ENCODE measurements at regions not wholly inside any gene's neighbourhood (a gene's known extent, or its start where the extent isn't known, plus 50 kb on each side); places are given as distances from the start of the nearest gene placed in this dataset.
A peak's percentile ranks its signal among the peaks of the same experiment; 100 is the strongest.
"Not testable (repeated sequence)": the region's sequence is repeated elsewhere in the genome, so short reads cannot be mapped to it uniquely, and the experiment has no call there.

DNA sequence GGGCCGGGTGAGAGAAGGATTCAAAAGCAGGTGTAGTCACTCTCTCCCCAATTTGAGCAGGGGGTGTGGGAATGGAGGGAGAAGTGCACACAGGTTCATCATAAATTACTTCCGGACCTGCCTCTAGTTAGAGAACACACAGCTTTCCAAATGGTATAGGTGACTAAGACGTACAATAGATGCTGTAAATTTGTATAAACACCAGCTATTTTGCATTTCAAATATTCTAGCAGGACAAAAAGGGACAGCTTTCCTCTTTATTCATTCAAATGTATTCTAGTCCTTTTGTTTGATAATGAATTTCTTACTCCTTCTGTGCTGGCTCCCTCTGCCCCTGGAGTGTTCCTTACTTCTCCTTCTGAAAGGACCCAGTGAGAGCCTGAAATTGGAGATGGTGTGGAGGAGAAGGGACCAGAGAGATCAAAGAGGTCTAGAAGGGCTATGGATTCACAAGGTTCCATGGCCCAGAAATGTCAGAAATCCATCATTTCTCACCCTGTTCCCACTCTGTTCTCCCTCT is 53.2 kb upstream of the SH3BP4 start:
- no peak for DNase-seq

DNA sequence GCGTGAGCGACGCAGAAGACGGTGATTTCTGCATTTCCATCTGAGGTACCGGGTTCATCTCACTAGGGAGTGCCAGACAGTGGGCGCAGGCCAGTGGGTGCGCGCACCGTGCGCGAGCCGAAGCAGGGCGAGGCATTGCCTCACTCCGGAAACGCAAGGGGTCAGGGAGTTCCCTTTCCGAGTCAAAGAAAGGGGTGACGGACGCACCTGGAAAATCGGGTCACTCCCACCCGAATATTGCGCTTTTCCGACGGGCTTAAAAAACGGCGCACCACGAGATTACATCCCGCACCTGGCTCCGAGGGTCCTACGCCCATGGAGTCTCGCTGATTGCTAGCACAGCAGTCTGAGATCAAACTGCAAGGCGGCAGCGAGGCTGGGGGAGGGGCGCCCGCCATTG is 63.4 kb upstream of the SH3BP4 start:
- not testable (repeated sequence) for DNase-seq

DNA sequence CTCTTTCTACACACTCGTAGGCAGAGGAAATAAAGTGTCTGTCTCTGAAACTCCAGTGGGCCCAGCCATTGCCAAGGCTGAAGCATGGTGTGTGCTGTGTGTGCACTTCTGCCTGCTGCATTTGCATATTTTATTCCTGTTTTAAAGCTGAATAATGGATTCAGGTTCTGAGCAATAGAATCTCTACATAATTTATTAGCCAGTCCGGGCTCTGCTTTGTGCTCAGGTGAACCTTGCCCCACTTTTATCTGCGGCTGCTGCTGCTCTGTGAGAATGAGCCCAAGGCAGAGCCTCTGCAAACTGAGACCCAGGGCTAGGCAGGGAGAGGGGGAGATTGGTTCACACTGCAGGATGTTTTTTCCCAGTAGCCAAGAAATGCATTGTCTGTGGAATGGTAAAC is 64.6 kb upstream of the SH3BP4 start:
- no peak for DNase-seq

DNA sequence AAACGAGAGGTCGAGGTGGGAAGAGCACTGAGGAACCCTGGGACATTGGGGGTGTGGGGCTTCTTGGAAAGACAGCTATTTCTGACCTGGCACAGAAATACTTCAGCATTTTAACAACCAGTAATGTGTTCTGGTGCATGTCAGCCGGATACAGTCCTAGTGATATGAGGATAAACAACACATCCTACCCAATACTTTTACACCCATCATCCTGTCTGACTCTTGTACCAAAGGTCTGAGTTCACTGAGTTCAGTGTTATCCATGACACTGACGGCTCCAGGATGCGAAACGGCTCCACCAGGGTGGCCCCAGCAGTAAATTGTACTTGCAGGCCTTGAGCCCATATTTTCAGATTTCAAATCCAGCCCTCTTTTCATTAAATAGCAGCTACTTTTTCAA is 65.9 kb upstream of the SH3BP4 start:
- DNase-seq, result no peak

DNA sequence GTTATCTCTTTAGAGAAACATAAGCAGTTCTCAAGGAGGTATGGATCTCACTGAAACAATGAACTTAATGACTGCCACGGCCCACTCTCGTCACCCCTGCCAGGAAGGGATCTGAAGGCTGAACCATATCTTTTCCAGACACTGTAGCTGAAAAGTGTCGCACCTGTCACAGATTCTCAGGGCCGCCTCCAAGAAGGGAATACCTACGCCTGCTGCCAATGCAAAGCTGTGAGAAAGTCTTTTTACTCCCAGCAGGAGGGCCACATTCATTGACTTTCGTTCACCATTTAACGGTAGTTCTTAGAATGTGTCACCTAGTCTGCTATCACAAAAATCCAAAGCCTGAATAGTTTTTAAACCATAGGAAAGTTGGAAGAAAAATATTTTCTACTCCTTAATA is 66.7 kb upstream of the SH3BP4 start:
- DNase-seq, result no peak

DNA sequence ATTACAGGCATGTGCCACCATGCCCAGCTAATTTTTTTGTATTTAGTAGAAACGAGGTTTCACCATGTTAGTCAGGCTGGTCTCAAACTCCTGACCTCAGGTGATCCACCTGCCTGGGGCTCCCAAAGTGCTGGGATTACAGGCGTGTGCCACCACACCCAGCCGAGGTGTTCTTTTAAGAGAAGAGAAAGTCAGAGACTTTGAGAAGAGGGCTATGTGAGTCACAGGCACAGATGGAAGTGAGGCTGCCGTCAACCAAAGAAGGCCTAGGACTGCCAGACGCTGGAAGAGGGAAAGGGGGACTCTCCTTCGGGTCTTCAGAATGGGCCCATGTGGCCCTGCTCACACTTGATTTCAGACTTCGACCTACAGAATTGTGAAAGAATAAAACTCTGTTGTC is 67.2 kb upstream of the SH3BP4 start:
- DNase-seq, result no peak

DNA sequence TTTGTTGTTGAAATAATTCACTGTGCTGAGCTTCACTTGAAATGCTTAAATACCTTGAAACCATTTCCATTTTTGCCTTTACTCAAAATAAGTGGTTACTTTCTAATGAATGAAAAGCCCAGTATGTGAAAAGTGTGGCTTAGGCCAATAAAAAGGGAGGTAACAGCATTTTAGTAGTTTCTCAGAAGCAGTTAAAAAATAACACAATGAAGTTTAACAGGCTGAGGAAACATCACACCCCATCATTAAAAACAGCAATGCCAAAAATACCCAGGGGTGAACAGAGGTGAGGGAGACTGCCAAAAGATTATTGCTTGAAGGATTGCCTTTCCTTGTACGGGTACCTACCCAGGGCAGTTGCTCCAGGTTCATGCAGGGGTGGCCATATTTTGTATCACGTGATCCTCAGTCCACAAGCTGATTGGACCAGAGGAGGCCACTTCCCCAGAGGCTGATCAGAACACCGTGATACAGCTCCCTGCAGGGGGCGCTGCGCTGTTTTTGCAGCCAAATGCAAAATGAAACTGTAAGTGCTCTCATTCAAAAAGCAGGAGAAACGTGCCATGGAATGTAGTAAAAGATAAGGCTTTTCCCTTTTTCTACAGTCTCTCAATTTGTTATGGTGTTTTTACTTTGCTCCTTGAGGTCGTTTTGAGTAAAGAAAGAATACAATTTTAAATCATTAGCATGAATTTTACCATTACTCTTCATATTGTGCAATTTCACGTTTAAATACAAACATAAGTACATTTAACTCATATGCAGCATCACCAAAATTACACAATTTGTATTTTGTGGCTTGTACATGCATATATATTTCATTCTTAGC is 70.2 kb upstream of the SH3BP4 start:
- DNase-seq, result peak; percentile 71

DNA sequence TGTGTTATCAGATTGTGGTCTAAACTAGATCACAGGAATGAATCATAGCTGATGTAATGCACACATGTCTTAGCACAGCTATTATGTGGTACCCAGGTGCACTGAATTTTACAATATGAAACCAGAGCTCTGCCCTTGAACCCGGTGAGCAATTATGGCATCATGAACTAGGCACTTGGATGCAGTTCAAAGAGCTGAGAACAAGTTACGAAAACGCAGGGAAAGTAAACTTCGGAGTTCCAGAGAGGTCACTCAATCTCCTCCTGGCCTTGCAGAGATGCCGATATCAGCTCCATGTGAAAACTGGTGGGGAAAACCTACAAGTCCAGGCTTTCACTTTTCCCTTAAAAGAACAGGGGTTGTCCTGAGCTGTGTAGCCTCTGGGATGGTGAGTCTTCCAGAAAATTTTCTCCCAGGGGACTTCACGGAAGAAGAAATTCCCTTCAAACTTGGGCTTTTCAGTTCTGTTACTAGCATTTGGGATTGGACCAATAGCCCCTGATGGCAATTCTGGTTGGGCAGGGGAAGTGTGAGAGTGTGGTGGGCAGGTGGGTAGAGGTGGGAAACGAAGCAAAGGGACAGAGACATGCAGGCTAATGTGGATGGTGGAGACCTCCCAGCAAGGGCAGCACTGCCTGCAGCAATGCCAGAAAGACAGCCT is 71.1 kb upstream of the SH3BP4 start:
- DNase-seq, result no peak

DNA sequence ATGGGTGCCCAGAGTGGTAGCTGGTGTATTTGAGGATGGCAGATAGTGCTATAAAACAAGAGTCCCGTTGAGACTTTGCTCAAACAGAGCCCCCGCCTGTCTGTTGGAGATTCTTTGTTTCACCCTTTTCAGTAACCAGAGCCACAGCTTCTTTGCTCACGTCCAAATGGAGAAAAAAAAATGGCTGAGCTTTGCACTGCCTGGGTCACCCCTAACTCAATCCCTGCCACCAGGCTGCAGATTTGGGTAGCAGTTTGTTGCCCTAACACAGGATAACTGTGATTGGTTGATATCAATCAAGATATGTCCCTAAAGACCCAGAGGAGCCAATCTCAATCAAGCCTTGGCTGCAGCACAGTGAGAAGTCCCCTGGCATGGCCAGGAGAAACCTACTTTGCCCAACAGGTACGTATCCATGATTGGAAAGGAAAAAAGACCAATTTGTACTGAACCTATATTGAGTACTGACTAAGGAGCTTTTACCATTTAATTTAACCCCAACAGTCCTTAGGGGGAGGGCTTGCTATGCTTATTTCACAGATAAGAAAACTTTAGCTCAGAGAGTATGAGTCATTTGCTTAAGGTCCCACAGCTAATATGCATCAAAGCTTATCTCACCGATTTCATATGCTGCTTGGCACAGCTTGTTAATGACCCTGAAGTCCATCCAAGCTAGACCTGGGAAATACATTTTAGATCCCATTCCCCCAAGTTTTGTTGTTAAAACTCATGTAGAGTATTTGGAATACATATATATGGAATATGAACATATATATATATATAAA is 72.0 kb upstream of the SH3BP4 start:
- DNase-seq, result no peak

DNA sequence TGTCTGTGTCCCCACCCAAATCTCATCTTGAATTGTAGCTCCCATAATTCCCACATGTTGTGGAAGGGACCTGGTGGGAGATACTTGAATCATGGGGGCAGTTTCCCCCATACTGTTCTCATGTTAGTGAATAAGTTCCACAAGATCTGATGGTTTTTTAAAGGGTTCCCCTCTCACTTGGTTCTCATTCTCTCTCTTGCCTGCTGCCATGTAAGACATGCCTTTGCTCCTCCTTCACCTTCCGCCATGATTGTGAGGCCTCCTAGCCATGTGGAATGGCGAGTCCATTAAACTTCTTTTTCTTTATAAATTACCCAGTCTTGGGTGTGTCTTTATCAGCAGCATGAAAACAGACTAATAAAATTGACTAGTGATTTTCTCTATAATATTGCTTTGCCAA is 75.2 kb upstream of the SH3BP4 start:
- DNase-seq, result not testable (repeated sequence)

DNA sequence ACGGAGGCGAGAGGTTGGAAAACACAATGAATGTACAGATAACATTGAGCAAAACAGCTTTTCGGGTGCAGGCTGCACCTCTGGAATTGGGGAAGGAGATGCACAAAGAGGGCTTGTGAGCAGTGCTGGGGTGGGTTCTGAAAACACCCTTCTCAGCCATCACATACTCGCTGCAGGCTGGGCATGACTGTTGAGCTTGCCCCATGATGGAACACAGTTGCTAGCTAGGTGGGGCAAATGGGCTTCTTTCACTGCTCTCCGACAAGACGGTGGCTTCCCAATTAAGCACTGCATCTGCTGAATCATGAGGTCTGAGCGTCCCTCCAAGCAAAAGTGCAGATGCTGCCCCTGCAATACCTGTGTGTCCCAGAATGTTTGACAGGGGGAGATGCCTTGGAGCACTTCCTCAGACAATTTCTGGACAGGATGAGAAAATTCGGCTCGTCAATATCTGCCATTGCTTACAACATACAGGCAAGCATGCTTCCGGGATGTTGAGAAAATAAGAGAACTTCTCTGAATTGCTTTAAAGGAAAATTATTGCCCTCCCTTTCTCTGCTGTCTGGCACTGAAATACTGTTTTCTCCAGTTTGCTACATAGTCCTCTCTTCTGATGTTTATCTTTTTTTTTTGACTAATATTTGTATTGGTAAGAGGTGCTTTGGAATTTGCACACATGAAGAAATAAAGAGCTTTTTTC is 77.3 kb upstream of the SH3BP4 start:
- DNase-seq, result no peak

DNA sequence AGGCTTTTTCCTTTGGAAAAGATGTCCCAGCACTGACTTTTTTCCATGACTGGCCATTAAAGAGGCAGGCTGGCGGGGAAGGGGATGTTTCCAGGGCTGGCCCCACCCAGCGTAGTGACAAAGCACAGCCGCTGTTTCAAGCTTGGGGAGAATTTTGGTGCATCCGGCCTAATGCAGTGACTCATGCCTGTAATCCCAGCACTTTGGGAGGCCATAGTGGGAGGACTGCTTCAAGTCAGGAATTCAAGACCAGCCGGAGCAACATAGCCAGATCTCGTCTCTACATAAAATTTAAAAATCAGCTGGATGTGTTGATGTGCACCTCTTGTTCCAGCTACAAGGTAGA is 78.0 kb upstream of the SH3BP4 start:
- DNase-seq, result no peak

DNA sequence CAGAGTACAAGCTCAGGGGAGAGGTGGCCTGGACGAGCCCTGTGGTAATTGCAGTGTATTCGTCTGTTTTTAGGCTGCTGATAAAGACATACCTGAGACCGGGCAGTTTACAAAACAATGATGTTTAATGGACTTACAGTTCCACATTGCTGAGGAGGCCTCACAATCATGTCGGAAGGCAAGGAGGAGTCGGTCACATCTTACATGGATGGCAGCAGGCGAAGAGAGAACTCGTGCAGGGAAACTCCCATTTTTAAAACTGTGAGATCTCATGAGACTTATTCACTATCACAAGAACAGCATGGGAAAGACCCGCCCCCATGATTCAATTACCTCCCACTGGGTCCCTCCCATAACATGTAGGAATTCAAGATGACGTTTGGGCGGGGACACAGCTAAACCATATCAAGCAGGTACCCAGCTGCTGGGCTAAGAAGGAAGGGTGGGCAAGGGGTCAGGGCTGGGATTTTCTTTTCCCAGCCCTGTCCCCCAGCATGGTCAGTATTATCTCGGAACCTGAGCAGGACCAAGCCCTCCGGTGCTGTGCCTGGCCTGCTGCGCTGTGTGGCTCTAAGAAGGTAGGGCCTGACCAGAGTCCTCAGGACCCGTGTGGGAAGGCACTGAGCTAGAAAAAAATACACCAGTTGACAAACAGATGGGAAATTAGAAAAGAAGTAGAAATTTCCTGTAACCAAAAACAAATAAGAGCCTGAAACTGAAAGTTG is 78.6 kb upstream of the SH3BP4 start:
- no peak for DNase-seq

DNA sequence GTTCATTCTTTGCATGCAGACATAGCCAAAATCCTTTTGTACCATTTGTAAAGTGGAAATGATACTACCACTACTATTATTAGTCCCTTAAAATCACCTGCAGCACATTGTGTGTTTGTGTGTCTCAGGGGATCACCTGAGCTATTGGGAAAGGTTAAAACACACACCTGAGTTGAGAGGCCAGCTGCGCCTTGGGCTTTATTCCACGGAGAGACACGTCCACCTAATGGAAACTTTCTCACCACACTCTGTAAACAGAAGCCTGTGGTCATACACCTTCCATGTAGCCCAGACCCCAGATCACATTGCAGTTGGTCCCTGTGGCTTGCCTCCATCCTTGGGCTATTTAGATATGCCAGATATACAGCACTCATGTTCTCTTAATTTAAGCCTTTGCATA is 81.8 kb upstream of the SH3BP4 start:
- no peak for DNase-seq

DNA sequence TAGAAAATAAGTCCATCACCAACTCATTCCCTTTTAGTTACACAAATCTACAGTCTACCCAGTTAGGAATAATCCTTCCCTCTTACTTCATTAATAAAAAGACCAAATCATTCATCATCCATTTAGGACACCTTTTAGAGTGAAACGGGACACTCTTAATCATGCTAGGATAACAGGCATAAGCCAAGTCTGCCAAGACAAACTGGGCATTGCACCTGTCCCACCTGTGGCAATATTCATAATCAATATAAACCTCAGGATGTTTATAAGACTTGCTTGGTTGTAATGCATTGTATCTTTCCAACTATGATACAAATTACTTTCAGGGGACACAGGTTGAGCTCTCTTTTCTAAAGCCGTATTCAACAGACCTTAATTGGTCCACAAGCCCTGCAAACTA is 82.7 kb upstream of the SH3BP4 start:
- DNase-seq, result no peak

DNA sequence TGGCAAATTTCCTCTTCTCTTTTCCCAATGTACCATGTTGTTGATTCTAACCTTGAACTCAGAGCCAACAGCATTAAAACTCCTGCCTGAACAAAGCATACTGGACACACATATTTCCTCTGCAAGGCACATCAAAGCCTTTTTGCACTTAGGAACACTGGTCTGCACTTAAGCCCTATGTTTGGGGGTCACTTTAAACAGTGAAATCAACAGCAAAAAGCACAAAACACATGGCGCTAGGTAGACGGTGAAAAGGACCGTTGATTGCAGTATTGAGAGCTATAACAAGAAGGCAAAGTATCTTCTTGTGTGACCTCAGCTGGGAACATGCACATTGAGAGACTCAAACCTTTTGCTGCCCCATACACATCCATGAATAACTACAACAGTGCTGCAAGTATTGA is 83.9 kb upstream of the SH3BP4 start:
- no peak for DNase-seq

DNA sequence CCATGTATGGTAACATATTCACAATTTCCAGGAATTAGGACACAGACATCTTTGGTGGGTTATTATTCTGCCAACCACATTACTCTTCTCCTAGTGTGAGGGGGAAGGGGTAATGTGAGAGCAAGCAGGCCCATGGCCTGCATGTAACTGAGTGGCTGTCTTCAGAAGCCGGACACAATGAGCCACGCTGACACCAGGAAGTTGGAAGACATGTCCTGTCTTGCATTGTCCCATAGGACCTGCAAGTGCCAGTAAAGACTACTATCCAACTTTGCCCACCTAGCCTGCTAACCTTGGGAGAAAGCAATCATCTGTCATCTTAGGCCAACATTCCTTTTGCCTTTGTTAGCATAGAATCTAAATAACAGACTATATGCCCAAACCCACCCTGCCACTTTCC is 86.2 kb upstream of the SH3BP4 start:
- DNase-seq, result no peak

DNA sequence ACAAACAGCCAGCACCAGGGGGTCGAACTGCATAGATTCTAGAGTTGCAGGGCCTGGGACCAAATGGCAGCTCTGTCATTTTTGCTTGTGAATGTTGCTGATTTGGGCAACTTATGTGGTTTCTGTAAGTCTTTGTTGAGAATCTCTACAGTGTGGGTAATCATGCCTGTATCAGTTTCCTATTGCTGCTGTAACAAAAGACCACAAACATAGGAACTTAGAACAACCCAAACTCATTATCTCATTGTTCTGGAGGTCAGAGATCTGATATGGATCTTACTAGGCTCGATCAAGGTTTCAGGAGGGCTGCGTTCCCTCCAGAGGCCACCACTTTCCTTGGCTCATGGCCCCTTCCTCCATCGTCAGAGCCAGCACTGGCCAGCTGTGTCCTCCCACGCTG is 86.8 kb upstream of the SH3BP4 start:
- DNase-seq, result no peak

DNA sequence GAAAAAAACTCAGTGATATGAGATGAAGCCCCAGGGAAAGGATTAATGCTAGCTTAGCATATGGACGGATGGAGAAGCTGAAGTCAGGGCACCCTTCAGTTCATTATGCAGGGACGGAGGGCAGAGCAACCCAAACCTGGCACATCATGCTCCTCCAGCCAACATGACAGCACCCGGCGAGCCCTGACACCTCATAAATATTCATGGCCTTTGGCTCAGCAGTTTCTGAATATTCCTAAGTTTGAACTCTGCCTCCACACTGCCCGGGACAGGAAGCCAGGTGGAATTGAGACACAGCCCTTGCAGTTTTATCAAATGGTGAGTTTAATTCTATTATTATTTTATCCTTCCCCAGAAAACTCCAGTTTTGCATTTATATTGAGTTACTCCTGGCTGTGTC is 87.3 kb upstream of the SH3BP4 start:
- no peak for DNase-seq

DNA sequence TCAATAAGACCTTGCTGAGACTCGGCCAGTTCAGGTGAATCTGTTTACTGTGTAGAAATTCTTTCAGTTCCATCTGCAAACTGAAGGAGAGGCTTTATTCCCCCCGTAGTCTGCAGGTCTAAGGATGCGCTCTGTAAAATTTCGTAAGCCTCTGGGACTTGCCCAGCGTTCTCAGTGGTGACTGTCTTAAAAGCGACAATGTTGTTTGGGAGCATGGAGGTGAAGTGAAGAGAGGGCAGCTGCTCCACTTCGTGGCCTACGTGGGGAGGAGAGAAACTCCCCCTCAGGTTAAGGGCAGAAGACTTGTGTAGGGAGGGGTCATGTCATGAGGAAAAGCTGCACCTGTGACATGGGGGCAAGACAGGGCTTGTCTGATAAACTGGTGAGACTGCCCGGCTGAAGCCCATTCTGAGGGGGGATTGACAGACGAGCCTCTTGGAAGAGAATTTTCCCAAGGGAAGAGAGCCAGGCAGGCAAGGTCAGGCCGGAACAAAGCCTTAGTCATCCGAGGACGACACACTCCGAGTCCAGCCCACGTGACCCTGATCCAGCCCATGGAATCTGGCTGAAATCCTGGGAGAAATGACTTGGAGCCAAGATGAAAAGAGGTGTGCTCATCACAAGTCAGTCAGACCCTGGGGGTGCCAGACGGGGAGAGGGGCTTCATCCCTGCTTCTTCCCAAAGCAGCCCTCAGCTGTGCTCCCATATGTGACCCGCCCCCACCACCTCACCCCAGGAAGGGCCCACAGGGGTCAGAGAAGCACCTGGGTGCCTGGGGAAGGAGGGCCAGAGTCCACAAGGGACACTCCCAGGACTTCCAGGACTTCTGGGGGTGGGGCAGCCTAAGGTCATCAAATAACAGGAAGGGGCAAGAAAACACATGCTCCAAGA is 88.5 kb upstream of the SH3BP4 start:
- DNase-seq, result no peak

Measured in activated effector memory CD4-positive, alpha-beta T cell treated with anti-CD3 and anti-CD28 coated beads, Interleukin-2, amount 50 U/mL, for 16 hours (primary cell).